ENCODE measurements at regions not wholly inside any gene's neighbourhood (a gene's known extent, or its start where the extent isn't known, plus 50 kb on each side); places are given as distances from the start of the nearest gene placed in this dataset.

GRCh38 chr5:93873211-93873736, 131.9 kb upstream of the POU5F2 start:
- TF ChIP-seq CTCF (conservative IDR thresholded peaks at IDR 0.05; ENCODE audit: low read depth in 2 of 2) (no peak), EZH2 (IDR thresholded peaks at IDR 0.05; ENCODE audit: low read depth, unreplicated experiment) (no peak), JUNB (IDR thresholded peaks at IDR 0.05; ENCODE audit: unreplicated experiment) (no peak), ZNF331 (CRISPR knock-in tag; IDR thresholded peaks at IDR 0.05; ENCODE audit: low read depth) (no peak), POLR2AphosphoS5 (IDR thresholded peaks at IDR 0.05; ENCODE audit: low read depth) (no peak)
